Stimulated activated CD8-positive, alpha-beta memory T cell treated with anti-CD3 and anti-CD28 coated beads, Interleukin-12 subunit alpha, Interleukin-12 subunit beta, amount 100 ng/mL, for 1 hour (primary cell): ENCODE measurements at regions not wholly inside any gene's neighbourhood (a gene's known extent, or its start where the extent isn't known, plus 50 kb on each side); places are given as distances from the start of the nearest gene placed in this dataset.

ENCODE experiments used
- DNase-seq: peaks from one replicate; pipeline ENCODE4 v3.0.0-alpha.2; 2020; ENCODE audit warnings: low read depth

DNA sequence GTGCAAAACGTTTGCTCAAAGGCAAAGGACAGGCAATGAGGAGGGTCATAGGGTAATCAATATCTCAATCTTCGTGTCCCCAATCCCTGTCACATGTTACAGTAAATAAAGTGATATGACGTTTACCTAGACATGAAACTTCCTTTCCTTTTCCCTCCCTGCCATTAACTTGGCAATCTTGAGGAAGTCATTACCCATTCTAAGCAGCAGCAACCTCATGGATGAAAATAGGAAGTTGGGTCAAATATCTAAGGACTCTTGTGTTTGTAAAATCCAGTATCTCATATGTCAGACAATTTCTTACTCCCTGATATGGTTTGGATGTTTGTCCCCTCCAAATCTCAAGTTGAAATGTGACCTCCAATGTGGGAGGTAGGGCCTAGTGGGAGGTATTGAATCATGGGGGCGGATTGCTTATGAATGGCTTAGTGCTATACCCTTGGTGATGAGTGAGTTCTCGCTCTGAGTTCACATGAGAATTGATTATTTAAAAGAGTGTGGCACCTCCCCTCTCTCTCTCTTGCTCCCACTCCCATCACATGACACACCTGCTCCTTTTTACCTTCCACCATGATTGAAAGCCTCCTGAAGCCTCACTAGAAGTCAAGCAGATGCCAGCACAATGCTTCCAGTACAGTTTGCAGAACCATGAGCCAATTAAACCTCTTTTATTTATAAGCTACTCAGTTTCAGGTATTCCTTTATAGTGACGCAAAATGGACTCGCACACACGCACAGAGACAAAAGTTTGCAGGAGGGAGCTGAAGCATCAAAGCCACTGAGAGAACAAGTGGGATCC lies 545.9 kb upstream of the JARID2 start:
- no peak for DNase-seq

DNA sequence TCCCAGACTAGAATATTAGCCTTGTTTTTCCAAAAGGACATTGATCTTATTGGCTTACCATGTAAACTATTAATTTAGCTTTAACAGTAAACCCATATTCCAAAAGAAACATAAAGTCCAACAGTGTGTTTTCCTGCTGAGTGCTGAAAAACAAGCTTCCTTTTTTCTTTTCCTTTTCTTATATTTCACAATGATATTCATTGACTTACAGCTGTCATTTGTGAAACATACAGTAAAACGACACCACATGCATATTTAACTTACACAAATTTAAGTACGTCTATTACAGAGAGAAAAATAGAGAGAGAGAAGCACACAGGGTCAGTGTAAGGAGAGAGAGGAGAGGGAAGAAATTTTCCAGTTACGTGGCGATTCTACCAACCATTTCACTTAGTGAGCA lies 543.9 kb upstream of the JARID2 start:
- no peak for DNase-seq

DNA sequence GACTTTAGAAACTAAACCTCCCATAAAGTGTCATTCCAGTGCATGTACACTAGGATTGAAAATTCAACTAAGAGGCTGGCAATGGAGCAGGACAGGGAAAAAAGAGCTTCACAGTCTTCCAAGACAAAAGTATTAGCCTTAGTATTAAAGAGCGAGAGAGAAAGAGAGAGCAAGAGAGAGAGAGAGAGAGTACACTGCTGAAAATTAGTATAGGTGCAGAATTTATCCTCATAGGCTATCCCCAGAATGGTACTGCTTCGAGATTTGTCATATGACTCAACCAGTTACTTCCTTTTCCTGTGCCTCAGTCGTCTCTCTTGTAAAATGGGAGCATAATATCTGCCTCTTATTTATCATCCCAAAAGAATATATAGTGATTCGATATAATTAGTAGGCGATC lies 543.2 kb upstream of the JARID2 start:
- no peak for DNase-seq

DNA sequence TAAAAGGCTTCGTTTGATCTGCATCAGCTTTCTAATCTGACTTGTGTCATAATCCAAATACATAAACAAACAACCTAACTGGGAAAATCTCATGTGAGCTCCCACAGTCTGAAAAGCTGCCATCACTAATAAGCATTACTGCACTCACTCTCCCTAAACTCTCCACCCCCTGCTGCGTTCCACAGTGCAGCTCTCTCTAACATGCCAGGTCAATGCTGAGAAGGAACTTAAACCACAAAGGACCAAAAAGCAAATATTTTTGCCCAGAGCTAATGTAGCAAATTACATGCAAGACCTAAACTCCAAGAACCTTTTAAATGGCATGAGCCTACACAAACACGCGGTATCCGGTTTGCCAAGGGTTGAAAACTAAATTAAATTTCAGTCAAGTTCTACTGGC lies 542.3 kb upstream of the JARID2 start:
- no peak for DNase-seq

DNA sequence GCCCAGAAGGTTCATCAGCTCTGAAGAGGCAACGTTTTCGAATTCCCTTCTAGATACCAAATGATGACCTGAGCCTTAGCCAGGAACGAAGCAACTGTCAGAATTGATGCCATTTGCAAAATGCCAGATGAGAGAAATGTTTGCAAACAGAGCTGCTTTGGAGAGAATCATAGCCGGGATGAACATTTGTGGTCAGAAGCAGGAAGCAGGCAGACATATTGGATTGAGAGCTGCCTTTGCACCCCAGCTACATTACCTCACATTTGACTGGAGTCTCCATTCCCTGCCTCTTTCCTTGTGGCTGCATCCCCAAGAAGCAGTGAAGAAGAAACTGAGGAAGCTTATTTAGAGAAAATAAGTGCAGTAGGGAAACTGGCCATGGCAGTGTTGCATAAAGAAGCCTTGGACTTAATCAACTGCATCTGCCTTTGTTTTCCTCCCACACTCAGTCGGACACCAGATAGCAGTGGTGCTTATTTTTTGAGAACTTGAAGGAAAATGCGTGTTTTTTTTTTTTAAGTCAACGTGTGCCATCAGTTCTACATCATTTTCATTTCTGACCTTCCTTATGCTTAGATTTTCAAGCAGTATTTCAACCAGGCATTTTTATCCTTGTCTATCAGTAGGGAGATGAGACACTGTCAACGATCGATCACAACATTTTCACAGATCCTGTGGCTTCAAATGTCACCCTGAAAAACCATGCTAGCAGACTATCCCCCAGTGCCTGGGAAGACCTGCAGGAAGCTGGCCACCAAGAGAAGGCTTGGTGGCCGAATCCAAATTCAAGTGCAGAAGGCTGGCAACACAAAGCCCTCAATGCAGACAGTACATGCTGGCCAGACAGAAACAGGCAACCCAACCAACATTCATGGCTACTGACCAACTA lies 541.2 kb upstream of the JARID2 start:
- DNase-seq, result no peak

DNA sequence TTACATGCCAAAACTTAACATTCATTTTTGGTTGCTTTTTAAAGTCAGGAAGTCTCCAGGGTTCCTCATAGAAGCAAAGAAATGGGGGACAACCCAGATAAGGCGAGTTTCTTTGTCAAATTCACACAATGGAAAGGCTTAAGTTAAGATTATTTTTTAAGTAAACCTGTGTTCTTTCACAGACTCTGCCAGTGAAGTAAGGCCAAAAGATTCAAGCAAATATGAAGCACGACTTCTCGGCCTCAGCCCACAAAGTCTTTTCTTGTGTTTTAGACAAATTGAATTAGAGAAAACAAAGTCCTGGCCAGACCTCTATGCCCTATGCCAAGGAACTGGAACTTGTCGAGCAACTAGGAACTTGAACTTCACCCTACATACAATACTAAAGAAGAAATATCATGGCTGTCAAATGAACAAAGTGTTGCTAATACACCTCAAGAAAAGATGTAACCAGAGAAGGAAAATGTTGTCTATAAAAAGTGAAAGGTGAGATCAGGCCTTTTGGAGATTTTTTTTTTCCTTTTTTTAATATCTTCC lies 540.0 kb upstream of the JARID2 start:
- DNase-seq, result no peak

DNA sequence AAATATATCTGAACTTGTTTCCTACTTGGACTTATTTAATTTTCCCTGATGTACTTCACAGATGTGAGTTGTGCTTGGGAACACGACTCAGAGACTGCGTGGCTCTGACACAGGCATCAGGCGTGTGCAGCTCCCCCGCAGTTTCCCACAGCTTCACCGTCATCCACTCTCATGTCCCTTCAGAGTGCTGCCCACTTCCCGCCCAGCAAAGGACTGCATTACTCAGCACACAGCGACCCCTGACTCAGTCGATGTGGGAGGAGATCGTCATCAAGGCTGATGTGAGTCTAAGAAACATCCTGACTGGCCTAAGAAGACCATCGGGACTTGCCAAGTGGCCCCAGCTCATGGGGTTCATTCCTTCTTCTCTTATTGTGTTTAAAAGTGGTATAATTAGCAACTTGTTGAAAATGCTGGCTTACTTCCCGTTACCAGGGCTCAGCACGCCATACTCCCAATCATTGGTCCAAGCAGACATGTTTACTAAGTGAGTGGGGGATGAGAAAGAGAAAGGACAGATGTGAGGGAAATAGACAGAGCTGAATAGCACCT lies 539.4 kb upstream of the JARID2 start:
- no peak for DNase-seq

DNA sequence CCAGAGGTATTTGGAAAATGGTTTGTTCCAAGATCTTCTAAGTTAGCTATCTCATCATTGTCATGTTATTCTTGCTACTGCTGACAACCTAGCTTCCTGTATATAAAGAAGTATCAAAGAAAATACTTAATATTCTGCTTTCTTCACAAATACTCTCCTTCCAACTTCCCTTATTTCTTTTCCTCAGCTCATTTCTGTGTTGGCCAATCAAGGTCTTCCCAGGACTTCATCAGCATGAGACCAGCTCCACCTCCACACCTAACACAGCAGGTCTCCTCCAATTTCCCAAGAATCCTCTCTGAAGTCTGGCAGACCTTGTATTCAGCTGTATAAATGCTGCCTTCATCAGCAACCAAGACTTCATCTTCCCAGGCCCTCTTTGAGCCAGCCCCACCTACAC lies 538.6 kb upstream of the JARID2 start:
- no peak for DNase-seq

DNA sequence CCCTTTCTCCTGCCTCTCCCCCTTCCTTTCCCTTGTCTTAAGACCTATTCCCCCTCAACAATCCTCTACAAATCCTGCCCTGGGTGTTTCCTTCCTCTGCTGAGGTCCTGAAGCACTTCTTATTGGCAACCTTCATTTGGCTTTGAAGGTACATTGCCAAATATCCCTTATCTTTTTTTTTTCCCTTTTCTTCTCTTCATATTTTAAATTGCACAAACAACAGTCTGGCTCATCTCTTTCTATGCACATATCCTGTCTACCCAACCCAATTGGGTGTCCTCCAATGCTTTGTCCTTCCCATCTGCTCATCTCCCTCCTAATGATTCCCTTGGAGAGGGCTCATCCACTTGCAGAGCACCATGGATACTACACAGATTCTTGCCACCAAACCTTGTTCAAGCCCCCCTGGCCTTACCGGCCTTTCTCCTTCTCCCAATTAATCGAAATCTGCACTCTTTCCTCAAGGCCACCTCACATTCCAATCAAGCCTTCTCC lies 537.9 kb upstream of the JARID2 start:
- no peak for DNase-seq

DNA sequence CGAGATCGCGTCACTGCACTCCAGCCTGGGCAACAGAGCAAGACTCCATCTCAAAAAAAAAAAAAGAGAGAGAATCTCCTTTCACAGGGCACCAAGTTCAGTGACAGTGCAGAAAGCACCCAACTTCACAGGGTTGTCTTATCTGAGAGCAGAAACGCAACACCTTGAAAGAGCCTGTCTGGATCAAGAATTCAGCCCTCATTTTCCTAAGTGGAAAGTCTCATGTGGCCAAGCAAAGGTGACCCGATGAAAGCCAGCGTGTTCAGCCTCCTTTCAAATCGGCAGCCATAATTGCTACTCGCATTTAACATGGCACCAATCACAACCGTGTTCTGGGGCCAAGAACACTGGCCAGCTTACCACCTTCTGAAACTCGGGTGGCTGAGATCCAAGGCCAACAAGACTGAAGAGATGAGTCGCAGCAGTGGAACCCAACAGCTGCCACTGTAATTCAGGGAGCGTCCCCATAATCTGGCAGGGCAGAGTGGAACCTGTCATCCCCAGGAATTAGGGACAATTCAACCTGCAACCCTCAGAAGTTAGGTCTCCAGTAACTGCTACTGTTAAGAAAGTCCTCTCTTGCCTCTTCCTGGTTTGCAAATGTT lies 536.7 kb upstream of the JARID2 start:
- DNase-seq, result no peak

DNA sequence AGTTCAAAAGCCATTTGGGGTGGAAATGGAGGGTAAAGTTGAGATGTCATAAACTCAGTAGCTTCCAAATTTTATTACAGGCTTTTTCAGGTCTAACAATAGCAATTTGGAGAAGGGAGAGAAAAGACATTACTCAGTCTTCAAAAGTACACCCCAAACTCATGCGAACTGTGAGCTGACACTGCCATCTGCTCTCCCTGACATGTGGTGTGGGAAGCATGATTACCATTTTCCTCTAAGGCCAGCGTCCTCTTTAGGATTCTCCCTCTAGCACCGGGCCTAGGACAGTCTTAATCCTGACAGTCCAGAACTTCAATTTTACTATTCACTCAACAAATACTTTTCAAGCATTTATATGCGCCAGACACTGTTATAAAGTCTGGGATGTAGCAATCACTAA lies 536.0 kb upstream of the JARID2 start:
- DNase-seq, result no peak

DNA sequence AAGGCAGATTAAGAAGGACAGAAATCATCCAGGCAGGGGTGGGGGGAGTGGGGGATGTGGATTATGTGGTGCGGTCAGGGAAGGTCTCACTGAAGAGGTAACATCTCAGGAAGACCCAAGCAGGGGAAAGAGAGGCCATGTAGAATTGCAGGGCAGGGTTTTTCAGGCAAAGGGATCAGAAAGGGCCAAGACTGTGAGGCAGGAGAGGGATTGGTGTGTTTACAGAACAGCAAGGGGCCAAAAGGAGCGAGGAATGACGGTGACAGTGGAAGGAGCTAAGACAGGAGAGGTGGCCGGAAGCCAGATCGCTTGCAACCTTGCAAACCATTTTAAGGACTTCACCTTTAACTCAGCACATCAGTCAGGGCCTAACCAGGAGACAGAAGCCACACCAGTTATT lies 535.4 kb upstream of the JARID2 start:
- no peak for DNase-seq

DNA sequence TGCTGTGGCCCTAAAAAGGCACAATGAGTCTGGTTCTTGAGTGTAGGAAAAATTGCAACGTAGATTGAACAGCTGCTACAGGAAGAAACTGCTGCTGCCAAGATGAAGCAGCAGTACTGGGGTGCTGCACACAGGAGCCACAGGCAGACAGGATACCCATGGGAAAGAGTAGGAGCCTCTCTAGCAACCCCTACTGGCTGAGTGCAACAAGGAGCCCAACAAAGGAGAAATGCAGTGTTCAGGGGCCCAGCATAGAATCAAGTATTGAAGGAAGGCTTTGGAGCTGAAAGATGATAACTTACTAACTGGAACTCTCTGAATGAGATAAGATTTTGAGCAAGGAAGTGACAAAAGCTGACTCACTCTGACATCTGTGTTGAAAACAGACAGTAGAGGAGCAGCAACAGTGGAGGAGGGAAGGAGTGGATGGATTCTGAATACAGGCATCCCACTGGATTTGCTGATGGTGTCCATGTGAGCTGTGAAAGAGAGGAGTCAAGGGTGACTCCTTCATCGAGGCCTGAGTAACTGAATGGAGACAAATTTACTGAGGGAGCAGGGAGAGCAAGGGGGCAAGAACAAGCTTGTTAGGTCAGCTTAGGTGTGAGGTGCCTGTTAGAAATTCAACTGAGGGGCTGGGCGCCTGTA lies 534.7 kb upstream of the JARID2 start:
- DNase-seq, result no peak

DNA sequence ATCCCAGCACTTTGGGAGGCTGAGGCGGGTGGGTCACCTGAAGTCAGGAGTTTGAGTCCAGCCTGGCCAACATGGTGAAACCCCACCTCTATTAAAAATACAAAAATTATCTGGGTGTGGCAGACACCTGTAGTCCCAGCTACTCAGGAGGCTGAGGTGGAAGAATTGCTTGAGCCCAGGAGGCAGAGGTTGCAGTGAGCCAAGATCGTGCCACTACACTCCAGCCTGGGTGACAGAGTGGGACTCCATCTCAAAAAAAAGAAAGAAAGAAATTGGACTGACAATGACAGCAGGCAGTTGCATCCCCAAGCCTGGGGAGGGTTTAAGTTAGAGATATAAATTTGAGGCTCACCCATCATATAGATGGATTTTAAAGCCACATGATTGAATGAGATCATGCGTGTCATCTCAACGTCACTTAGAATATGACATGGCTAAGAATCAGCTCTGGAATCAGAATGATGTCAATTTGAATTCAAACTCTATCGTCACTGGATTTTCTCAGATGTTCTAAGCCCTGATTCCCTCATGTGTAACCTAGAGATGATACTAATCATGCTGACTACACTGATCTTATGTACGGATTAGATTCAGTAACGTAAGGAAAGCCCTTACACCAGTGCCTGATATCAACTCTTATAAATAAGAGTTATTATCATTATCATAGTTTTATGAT lies 534.0 kb upstream of the JARID2 start:
- no peak for DNase-seq

DNA sequence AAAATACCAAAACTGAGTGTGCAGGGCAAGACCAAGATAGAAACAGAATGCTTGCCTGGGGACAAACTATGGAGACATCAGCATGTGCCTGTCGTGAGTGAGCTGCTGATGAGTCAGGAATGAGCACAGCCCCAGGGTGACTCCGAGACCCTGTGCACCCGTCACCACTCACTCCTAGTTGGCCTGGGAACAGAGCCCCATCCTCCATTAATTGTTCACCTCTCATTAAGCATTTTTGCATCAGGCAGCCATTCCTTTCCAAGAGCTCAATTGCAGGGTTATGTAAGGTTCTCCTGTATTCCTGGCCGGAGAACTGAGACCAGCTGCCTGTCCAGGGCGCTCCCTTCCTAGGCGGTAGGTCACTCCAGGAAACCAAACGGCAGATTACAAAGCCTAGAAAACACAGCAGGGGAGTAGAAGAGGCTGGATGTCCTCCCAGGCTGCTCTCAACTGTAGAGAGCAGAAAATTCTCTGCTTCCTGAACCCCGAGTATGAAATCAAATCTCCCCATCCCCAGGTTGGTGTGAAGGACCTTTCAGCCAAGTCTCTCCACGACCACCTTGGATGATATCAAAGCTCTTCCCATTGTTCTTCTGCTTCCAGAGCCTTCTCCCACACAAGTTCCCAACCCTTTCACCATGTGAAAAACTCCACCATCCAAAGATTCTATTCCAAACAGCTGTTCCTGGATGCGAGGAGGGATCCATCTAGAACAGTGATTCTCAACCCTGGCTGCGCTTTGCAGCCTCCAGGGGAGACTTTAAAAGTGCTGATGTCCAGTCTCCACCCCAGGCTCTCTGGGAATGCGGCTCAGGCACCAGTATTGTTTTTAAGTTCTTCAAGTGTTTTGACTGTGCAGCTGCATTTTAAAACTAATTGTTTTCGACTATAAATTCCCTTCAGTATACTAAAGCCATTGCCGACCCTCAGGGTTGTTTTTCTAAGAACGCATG lies 532.6 kb upstream of the JARID2 start:
- DNase-seq, result no peak

DNA sequence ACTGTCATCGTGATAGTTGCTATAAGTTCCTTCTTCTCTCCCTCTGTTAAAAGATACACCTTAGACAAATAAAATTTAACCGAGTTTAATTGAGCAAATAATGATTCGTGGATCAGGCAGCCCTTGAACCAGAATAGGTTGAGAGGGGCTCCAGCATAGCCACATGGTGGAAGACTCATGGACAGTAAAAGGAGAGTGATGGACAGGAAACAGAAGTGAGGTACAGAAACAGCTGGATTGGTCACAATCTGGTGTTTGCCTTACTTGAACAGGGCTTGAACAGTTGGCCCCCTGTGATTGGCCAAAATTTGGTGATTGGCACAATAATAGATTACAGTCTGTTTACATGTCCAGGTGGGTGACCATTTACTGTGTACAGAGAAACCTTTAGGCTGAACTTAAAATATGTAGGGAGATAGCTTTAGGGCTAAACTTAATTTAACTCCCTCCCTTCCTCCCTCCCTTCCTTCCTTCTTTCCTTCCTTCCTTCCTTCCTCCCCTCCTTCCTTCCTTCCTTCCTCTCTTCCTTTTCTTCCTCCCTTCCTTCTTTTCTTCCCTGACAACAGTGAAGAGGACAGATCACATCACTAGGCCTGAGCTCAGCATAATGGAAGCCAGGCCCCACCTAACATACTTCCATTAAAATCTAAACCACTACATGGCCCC lies 531.8 kb upstream of the JARID2 start:
- DNase-seq, result no peak

DNA sequence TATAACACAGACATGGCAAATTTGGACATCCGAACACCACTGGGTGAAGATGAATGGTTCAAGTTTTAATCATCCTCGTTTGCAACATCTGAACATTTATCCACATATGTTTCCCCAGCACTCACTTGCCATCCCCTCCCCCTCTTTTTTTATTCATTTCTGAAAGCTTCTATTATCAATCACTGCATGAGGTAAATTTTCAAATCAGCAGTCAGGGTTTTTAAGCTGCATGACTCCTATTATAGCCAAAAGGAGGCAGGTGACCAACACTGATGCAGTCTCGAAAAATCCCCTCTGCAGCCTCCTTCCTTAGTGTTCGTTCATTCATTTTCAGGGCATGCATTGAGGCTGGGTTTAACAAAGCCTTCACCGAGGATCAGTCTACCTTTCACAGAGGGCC lies 530.8 kb upstream of the JARID2 start:
- DNase-seq, result no peak

DNA sequence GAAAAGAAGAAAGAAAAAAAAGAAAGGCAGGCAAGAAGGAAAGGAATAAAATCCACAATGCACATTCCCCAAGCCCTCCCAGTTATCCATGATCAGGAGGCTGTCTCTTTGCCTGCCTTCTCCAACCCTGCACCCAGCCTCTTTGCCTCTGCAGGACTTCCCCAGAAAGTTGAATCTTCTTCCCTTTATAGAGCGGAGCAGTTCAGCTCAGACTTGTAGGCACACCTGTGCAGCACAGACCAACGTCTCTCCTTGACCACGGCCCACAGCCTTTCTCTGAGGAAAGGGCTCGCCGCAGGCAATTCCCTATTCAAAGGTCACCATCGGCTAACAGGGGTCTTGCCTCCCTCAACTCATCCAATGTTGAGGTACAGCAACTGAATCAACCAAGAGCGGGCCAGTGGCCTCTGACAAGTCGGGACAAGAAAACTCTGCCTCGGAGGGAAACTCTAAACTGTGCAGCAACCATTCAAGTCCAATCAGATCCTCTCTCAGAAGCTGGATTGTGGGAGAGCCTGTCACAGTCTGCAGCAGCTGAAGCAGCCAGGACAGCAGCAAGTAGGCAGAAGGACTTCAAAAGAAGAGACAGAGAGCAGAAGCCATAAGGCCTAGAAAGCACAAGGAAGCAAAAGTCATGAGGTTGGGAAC lies 529.2 kb upstream of the JARID2 start:
- no peak for DNase-seq

DNA sequence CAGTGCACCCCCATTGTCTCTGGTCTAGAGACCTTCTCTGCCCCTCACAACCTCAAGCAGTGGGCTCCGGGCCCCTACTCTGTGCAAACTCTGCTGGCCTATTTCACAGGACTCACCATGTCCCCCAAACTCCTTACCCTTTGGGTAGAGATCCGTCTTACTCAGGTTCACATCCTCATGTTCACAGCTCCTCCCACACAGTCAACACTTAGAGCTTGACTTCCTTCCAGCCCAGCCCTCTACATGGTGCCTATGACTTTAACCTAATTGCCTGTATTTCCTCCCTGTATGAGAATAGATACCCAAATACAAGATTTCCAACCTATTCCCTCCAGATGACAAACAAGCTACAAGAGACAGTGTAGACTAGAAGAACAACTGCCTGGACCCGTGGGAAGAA lies 528.6 kb upstream of the JARID2 start:
- no peak for DNase-seq
